Mucosa of stomach (tissue), 1 donor: ENCODE measurements at regions not wholly inside any gene's neighbourhood (a gene's known extent, or its start where the extent isn't known, plus 50 kb on each side); places are given as distances from the start of the nearest gene placed in this dataset.

ENCODE experiments used
- H3K27me3 ChIP-seq: one replicate; pipeline ENCODE4 v1.7.0; 2013; ENCODE audit warnings: mild to moderate bottlenecking, low read length; ENCODE audit not compliant: control insufficient read depth, insufficient read depth
- H3K36me3 ChIP-seq: one replicate; pipeline ENCODE4 v1.7.0; 2013; ENCODE audit warnings: low read length; ENCODE audit not compliant: control insufficient read depth, insufficient read depth
- H3K4me1 ChIP-seq: one replicate; pipeline ENCODE4 v1.7.0; 2013; ENCODE audit warnings: mild to moderate bottlenecking, low read length; ENCODE audit not compliant: control insufficient read depth, insufficient read depth
- H3K4me3 ChIP-seq: one replicate; pipeline ENCODE4 v1.7.0; 2013; ENCODE audit warnings: low read length
- H3K9ac ChIP-seq: one replicate; pipeline ENCODE4 v1.7.0; 2013; ENCODE audit warnings: mild to moderate bottlenecking, low read length, moderate library complexity
- H3K9me3 ChIP-seq: one replicate; pipeline ENCODE4 v1.7.0; 2013; ENCODE audit warnings: mild to moderate bottlenecking, low read length, moderate library complexity; ENCODE audit not compliant: control insufficient read depth
- donor health status: Pancreatic carcinoma.

DNA sequence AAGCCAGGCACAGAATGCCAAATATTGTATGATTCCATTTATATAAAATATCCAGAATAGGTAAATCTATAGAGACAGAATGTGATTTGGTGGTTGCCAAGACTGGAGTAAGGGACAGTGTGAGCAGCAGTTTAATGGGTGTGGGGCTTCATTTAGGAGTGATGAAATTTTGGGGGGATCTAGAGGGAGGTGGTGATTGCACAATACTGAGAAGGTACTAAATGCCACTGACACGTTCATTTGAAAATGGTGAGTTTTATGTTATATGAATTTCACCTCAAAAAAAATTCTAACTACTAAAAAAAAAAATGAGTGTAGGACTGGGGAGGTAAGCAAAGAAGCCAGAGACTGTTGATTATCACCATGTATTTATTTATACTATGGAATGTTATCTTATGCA is 974.5 kb upstream of the ZEB2 start:
- Histone ChIP-seq H3K9me3 (no peaks in the 10 kb centered on the region), H3K36me3 (no peaks in the 10 kb centered on the region), H3K27me3 (no peaks in the 10 kb centered on the region), H3K4me1 (no peaks in the 10 kb centered on the region), H3K4me3 (no peak overlapping the region), H3K9ac (no peak overlapping the region)

DNA sequence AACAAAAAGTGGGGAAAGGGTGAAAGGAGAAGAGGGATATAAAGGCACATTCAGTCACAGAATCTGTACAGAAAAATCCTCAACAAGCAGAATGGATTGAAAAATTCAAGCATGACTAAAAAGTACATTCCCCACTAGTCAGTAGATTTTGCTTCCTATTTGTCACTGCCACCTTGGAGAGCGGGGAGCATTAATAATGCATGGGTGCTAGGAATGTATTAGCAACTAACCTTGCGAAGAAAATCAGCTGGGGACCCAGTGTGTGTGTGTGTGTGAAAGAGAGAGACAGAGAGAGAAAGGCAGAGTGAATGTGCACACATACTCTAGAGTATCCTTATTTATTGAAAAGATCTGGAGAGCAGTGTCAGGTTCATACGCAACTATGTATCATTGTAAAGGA is 968.7 kb upstream of the ZEB2 start:
- Histone ChIP-seq H3K4me1 (no peaks in the 10 kb centered on the region), H3K9me3 (no peaks in the 10 kb centered on the region), H3K27me3 (no peaks in the 10 kb centered on the region), H3K4me3 (no peak overlapping the region), H3K9ac (no peak overlapping the region), H3K36me3 (no peaks in the 10 kb centered on the region)

DNA sequence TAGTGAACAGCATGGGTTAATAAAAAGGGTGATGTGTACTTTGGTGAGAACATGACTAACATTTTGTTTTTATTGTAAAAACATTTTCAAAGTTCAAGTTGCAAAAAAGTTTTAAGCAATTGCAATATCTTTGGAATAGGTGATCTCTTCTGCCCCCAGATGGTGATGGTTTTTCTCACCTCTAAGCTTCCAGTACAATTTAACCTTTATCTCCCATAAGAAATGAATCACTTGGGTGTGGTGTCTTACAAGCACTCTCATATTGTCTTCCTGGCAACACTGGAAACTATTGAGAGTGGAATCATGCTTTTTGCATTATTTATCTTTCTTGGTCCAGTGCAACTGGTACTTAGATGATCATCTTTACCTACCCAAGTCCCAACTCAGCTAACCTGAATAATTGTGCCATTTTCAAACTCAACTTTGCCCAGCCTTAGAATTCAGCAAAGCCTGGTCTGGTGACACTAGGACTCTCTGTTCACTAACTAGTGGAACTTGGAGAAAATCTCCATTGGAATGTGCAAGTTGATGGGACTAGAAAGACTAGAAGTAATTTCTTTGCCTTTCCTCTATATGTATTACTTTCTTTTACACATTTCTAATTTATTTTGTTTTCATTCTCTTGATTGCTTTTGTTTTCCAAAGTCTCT is 964.7 kb upstream of the ZEB2 start:
- Histone ChIP-seq H3K9ac (no peak overlapping the region), H3K4me3 (no peak overlapping the region), H3K36me3 (no peaks in the 10 kb centered on the region), H3K4me1 (no peaks in the 10 kb centered on the region), H3K27me3 (no peaks in the 10 kb centered on the region), H3K9me3 (no peaks in the 10 kb centered on the region)

DNA sequence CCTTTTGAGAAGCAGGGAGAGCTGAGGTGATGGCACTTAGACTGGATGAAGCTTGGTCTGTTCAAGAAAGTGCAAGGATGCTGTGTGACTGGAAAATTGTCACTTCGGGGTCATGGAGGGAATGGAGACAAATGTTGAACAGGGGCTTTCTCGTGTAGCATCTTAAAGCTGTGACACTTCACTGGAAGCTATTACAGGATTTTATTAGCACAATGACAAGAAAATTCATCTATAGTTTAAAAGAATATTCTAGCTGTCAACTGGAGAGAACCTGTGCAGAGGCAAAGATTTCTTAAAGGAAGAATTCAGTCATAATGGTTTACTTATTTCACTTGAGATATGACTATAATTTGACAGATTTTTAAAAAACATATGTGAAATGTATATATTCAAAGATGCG is 963.9 kb upstream of the ZEB2 start:
- H3K4me3 ChIP-seq, result no peak overlapping the region
- H3K36me3 ChIP-seq, result no peaks in the 10 kb centered on the region
- H3K9me3 ChIP-seq, result no peaks in the 10 kb centered on the region
- no peak overlapping the region for H3K9ac ChIP-seq
- H3K27me3 ChIP-seq, result no peaks in the 10 kb centered on the region
- no peaks in the 10 kb centered on the region for H3K4me1 ChIP-seq

- Histone ChIP-seq H3K4me1 (no peaks in the 10 kb centered on the region), H3K36me3 (no peaks in the 10 kb centered on the region), H3K9me3 (no peaks in the 10 kb centered on the region), H3K4me3 (no peak overlapping the region), H3K9ac (no peak overlapping the region), H3K27me3 (no peaks in the 10 kb centered on the region)
Observed at GRCh38 chr2:145481334-145481922, 961.5 kb upstream of the ZEB2 start.

DNA sequence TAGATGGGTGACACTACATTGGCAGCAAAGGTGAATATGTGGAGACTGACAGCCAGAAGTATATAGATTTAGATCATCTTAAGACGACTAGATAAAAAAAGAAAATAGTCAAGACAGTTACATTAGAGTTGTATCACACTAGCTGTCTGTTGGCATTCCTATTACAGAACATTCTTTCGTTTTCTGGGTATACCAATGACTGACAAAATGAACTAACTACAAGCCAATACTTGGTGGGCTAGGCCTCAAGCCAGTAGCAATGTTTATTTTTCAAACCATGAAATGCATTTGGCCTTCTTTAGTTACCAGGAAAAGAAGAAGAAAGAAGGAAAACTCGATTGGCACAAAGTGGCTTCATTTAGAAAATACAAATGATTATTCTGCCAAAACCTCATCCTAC is 944.9 kb upstream of the ZEB2 start:
- H3K4me3 ChIP-seq, result no peak overlapping the region
- no peaks in the 10 kb centered on the region for H3K9me3 ChIP-seq
- H3K9ac ChIP-seq, result no peak overlapping the region
- H3K36me3 ChIP-seq, result no peaks in the 10 kb centered on the region
- H3K27me3 ChIP-seq, result no peaks in the 10 kb centered on the region
- no peaks in the 10 kb centered on the region for H3K4me1 ChIP-seq

DNA sequence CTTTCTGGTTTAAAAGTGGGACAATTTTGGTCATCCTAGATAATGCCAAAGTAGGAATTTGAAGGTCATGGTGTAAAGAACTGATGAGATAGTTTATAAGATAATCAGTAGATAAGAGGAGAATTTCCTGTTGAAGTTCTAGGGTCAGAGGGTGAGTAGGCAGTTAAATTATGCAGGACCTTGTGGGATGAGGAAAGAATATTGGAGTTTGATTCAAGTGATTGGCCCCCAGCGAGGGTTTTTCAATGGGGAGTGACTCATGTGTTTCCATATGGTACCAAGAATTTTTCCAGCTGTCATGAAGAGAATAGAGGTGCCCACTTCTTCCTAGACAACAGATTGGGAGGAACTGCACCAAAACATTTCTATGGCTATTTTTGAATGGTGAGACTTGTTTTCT is 940.2 kb upstream of the ZEB2 start:
- Histone ChIP-seq H3K9me3 (no peaks in the 10 kb centered on the region), H3K36me3 (no peaks in the 10 kb centered on the region), H3K4me1 (no peaks in the 10 kb centered on the region), H3K9ac (no peak overlapping the region), H3K4me3 (no peak overlapping the region), H3K27me3 (no peaks in the 10 kb centered on the region)

DNA sequence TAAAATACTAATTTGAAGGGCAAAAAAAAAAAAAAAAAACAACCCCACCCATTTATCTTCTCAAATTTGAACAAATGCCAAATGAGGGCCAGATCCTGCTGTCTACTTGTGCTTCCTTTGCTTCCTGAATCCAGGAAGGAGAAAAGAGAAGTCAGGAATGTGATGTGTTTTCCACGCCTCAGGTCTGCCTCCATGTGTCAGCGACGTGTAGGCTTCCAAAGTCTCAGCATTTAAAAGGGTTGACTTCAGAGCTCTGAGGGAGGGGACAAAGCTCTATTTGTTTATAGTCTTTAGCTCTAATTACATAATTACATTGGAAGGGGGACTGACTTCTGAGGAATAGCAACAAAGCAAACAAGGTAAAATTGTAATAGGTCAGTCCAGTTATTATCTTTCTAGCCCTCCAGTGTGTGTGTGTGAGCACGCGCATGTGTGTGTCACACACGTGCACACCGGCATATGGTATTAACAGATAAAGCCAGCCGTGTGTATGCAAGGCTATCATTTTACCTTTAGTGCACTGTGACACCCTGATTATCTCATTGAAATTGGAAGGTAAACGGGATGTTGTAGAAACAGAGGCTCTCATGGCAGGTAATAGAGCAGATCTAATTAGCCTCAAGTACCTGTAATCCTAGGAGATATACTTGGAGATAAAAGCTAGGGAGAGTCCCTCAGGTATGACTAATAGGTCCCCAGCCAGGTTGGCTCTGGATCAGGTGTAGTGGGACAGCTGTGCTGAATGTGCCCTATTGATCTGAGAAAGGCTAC is 911.4 kb upstream of the ZEB2 start:
- H3K27me3 ChIP-seq, result no peaks in the 10 kb centered on the region
- H3K9me3 ChIP-seq, result no peaks in the 10 kb centered on the region
- H3K9ac ChIP-seq, result no peak overlapping the region
- no peaks in the 10 kb centered on the region for H3K4me1 ChIP-seq
- no peak overlapping the region for H3K4me3 ChIP-seq
- no peaks in the 10 kb centered on the region for H3K36me3 ChIP-seq

GRCh38 chr2:145423809-145424208 is 903.9 kb upstream of the ZEB2 start:
- no peaks in the 10 kb centered on the region for H3K4me1 ChIP-seq
- H3K9me3 ChIP-seq, result no peaks in the 10 kb centered on the region
- H3K9ac ChIP-seq, result no peak overlapping the region
- no peaks in the 10 kb centered on the region for H3K36me3 ChIP-seq
- H3K27me3 ChIP-seq, result no peaks in the 10 kb centered on the region
- H3K4me3 ChIP-seq, result no peak overlapping the region

- no peaks in the 10 kb centered on the region for H3K4me1 ChIP-seq
Observed at GRCh38 chr2:145422576-145422975, 902.7 kb upstream of the ZEB2 start.

DNA sequence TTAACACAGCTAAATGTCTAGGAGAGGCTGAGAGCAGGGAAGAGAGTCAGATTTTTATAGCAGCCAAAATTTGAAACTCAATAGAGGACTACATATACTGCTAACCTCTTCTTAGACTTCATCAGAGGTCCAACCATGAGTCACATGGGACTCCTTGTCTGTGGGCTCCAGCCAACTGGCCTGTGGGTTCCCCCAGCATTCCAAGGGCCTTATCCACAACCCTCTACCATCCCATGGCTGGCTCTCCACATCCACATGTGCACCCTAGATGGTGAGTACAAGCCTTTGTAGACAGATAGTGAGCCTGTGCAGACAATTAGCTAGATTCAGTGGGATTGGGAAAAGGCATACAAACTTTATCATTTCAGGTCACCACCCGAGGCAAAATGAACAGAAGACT is 901.9 kb upstream of the ZEB2 start:
- Histone ChIP-seq H3K4me1 (no peaks in the 10 kb centered on the region), H3K36me3 (no peaks in the 10 kb centered on the region), H3K4me3 (no peak overlapping the region), H3K9me3 (no peaks in the 10 kb centered on the region), H3K9ac (no peak overlapping the region), H3K27me3 (no peaks in the 10 kb centered on the region)

More at GRCh38 chr2:145422576-145422975, 902.7 kb upstream of the ZEB2 start:
- no peaks in the 10 kb centered on the region for H3K36me3 ChIP-seq
- no peak overlapping the region for H3K4me3 ChIP-seq
- H3K9ac ChIP-seq, result no peak overlapping the region
- no peaks in the 10 kb centered on the region for H3K27me3 ChIP-seq
- no peaks in the 10 kb centered on the region for H3K9me3 ChIP-seq

DNA sequence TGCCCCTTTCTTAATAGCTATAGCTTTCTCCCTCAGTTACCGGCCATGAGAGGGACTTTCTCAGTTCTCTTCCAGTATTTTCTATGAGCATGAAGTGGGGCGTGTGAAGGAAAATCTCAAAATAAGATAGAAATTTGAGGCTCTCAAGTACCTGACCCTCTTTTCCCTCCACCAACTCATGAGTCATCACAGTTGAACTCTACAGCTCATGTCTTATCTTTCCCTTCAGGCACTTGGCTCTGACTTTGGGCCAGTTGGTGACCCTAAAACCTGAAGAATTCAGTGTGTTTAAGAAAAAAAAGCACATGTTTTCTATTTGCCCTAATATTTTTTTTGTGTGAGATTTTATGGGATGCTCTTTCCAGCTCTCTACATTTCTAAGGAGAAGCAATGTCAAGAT is 896.7 kb upstream of the ZEB2 start:
- Histone ChIP-seq H3K4me3 (no peak overlapping the region), H3K27me3 (no peaks in the 10 kb centered on the region), H3K9ac (no peak overlapping the region), H3K36me3 (no peaks in the 10 kb centered on the region), H3K4me1 (no peaks in the 10 kb centered on the region), H3K9me3 (no peaks in the 10 kb centered on the region)
